NCI-H1092 (cell line): ENCODE measurements at regions not wholly inside any gene's neighbourhood (a gene's known extent, or its start where the extent isn't known, plus 50 kb on each side); places are given as distances from the start of the nearest gene placed in this dataset.

Experiments
- DNase-seq: peaks from one replicate; lab custom pipeline; 2025; lab: John Stamatoyannopoulos, UW

DNA sequence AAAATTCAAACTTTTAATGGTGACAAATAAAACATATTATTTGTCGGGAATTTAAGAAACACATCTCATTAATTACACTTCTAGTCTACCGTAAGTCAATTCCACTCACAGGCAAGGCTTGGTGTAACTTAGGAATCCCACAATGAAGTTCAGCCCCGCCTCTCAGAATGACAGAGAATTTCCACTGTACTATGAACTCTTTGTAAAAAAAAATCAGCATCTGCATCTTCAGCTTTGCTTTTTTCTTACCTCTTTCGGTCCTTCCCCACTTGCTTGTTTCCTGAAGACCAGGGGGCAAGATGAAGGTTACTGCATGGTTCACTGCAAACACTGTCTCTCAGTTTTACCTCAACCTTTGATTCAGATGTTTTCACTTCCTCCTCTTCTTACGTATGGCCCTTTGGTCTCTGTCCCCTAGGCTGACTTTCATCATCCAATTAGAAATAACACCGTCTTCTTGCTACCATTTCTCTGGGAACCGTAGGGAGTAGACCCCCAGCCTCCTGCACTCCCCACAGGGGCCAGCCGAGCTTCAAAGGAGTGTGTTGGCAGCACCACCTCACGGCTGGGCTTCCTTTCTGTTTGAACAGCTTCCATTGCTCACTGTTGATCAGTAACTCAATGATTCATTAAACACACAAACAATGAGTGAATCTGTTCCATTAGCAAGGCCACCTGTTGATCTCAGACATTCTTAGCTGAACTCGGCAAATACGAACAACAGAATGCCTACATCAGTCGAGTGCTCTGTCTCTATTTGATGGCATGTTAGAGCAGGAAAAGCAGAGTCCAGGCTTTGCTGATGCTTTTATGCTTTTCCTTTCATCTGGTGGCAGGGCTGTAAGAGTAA is 343.0 kb downstream of the BMP4 start:
- DNase-seq = peak; percentile 72

DNA sequence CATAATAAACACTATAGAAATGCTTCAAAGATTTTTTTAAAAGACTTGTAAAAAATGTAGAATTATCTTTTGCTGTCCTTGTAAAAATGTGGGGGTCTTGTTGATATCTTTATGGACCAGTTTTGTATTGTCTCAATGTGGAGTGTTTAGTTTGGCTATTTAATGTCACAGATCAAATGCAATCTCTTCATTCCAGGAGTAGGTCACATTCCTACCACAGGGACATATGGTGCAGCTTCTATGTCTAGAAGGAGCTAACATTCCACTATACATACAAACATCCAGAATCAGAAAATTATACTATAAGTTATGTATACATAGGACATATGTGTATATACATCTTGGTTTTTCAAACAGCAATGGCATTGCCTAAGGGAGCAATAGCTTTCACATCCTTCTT is 345.7 kb downstream of the BMP4 start:
- no peak for DNase-seq

DNA sequence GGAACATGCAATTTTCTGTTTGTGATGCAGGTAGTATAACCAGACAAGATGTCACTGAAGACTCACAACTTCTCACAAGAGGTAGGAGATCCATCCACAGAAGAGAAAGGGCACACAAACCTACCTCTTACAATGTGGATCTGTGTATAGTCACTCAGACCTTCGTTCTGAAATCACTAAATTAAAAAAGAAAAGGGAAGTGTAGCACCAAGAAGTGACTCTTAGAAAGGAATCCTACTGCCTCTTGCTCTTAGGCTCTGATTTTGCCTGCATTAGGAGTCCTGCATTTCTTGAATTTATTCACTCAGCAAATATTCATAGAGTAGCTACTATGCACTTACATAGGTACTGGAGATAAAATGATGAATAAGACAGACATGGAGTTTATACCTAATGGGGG is 347.6 kb downstream of the BMP4 start:
- no peak for DNase-seq

DNA sequence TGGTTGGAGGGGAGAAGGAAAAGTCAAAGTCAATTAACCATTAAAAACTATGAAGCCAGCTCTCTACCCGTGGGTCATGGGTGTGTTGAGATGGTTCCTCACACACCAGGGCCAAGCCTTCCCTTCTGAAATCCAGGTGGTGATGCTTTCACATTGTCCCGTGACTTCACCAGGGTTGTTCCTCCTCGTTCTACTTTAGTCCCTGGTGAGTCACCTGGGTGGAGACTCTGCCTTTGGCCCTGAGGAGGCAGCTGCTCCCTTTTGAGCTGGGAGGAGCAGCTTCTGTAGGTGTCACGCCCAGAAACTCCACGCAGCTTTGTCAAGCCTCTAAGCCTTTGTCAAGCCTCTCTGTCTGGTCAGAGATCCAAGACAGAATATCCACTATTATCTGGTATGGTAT is 348.3 kb downstream of the BMP4 start:
- DNase-seq = no peak

DNA sequence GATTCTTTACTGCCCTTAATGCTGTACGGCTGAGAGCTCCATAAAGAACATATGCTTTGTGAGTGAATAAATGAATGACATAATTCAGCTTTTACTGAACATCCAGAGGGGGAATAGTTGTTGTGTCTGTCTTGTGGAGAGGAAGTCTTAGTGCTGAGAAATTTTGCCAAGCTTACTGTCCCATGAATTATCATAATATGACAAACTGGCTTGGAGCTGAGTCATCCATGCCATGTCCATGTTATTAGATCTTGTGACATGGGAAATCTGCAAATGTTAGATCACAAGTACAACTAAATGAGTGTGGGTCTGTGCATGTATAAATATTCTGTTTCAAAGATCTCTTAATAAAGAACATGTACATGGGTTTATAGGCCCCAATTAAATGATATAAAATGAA is 350.4 kb downstream of the BMP4 start:
- no peak for DNase-seq

DNA sequence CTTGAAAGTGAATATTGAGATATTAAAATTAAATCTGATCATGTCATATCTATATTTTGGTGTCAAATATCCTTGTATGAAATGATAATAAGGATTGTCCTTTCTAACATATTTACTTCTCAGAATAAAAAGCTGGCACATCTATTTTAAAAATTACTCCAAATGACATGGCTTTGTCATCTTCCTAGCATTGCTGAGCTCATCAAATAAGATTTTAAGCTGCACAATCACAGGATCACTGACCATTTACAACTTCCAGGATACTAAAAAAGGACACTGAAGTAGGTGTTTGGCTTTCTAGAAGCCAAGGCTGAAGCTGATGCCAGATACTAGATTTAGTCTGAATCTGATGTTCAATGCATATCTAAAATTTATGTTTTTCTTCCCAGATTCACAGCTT is 351.1 kb downstream of the BMP4 start:
- DNase-seq = no peak

DNA sequence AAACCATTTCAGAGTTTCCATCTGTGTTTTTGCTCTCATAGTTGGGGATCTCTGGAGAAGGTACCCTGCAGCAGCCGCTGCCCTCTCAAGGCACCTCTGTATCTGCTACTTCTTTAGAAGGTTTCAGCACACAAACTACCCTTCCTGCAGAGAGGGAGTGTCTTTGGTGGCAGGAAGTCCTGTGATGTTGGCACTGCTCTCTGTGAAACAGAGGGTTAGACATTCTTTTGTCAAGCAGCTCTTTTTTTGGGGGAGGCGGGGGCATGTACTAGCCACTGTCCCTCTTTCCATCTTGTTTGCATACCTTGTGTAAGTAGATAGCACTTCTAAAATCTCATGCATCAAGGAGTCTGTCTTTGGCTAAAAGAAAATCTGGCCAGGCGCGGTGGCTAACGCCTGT is 352.6 kb downstream of the BMP4 start:
- no peak for DNase-seq

DNA sequence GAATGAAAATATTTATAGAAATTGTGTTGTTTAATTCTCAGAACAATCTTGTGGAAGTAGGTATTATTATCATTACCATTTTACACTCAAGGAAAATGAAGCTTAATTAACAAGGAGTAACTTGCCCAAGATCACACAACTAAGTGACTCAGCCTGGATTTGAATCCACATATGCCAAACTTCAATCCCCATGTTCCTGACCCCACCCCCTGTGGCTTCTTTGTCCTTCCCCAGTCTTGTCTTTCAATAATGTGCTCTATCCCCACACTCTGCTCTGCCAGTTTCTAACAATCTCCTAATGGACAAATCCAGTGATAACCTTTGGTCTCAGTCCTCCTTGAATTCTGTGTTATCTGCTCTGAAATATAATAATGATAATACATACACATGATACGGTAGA is 355.2 kb downstream of the BMP4 start:
- DNase-seq = no peak

DNA sequence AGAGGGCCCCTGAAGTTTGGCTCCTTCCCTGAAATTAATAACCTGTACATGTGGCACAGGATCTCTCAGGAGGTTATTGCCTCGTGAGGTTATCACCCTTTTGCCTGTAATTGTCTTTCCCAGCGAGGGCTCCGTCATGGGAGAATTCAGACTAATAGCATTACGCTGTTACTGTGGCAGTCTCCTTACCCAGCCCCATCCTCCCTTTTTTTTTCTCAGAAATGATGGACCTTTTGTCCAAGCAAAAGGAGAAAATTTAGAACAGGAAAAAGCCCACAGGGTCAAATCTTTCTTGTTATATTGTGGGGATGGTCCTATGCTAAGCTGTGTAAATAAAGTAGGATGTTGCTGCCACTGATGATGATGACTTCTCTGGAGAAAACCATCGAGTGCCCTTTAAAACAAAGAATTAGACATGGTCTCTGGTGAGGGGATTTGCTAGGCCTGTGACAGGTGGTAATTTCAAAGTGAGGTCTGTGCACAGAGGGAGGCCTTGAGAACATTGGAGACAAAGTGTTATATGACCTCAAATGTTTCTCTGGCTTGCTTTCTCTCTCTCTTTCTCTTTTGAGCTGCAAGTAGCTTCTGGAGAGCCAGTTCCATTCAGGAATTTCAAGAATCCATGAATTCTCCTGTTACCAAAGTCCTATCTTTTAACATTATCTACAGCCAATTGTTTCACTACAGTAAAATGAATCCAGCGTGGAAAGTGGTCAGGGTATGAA is 357.2 kb downstream of the BMP4 start:
- DNase-seq = no peak

DNA sequence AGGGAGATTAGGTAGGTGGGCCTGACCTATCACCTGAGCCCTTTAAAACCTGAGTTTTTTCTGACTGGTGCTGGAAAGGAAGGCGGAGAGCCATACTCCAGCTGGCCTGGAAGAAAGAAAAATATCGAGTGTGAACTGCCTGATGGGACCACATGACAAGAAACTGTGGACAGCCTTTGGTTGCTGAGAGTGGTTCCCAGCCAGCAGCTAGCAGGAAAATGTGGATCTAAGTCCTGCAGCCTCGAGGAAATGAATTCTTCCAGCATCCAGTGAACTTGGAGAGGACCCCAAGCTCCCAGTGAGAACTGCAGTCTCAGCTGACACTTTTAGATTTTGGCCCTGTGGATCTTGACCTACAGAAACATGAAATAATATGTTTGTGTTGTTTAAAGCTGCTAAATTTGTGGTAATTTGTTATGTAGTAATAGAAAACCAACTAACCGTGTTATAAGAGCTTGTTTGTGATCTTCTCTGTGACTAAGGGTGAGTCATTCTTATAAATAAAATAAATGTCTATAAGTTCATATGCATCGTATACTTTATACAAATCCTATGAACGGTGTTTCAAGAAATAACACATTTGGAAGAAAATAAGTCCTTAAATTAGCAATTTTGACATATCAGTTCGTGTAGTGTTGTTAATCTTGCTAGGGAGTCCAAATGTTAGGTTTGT is 359.6 kb downstream of the BMP4 start:
- DNase-seq = no peak

DNA sequence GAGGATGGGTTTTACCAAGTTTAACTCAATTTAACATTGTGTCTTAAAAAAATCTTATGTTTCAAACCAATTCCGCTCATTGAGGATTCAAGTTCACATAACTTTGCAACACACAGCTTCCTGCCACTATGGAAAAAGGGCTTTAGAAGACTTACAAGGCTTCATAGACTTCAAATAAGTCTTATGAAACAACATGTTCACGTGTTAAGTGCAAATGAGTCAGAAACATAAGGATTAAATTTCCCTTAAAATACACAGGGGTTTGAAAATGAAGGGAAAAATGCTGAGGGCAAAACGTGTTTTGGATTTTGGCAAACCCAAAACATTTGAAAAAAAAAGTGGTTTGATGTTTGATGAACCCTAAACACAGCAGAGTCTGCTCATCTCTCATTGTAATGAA is 364.8 kb downstream of the BMP4 start:
- DNase-seq = no peak

DNA sequence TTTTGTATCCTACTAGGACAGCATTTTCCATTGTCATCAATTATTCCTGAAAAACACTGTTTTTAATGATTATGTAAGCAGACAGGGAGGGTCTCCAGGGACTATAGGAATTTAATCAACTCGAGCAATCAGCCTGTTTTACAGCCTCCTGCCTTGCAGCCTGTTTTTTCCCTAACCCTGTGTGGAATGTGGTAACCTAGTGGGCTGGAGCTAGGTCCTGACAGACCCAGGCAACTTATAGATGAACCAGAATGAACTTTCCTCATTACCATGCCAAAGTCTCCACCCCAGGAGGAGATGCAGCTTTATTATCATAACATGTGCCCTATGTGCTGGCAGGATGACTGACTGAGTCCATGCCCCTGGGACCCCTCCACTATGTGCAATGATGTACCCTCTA is 375.1 kb downstream of the BMP4 start:
- DNase-seq = no peak

DNA sequence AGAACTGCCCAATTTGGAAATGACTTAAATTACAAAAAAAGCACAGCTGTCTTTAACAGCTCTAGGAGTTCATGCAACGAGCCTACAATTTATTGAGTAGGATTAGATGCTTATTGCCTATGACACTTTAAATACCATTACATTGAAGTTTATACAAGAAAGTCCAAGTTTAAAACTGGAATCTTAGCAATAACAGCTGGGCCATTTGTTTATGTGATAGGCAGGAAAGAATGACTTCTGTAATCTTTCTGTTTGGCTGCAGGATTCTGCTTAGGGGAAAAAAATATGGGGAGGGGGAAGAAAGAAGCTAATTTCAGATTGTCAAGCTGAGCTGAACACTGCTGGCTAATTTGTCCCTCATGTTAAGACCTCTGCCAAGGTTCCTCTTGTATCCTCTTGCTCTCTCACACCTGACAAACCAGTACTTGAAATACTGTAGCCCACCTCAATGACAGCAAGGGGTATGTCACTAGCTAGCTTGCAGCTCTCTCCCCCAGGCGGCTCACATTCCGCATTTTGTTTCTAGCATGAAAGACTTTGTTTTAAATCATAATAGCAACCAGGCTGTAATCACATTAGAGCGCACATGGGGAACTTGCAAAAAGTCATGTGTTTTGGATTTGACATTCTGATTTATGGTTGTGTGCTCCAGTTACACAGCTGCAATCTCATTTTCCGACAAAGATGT is 384.8 kb downstream of the BMP4 start:
- DNase-seq = no peak

DNA sequence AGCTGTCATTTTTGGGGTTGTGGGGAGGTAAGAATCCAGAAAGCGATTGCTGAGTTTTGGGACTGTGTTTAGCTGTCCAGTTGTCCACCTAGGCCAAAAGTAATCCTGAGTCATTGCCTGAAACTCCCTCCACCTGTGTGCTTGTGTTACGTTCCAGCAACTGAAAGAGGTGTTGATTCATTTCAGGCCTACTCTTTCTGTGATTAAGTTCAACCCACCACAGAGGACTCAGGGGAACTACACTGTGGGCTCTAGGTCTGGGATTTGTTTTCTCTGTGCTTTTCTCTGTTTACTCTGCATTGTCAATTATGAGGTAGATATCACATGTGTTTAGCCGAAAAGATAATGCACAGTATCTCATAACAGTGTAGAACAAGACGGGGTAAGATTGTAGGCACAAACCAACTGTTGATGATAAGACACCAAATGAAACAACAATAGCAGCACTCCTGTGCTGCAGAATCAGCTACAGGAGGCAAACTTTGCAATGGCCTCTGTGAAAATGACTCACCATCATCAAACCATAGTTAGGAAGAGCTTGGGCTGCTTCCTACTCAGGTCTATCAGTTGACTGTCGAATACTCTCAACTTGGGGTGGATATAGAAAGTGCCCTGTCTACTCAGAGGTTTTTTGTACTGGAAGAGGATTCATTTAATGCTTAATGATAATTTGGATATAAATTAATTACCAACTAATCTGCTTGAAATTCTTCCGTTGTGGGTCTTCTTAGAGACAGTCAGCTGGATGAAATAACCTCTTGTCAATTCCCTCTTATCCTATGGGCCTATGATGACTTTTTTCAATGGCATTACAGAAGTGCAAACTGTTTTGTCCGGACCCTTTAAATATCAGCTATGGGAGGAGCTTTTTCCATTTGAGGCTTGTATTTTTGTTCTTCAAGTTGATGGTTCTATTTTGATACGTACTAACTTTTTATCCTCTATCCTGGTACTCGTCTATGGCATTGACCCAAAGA is 385.9 kb downstream of the BMP4 start:
- no peak for DNase-seq

DNA sequence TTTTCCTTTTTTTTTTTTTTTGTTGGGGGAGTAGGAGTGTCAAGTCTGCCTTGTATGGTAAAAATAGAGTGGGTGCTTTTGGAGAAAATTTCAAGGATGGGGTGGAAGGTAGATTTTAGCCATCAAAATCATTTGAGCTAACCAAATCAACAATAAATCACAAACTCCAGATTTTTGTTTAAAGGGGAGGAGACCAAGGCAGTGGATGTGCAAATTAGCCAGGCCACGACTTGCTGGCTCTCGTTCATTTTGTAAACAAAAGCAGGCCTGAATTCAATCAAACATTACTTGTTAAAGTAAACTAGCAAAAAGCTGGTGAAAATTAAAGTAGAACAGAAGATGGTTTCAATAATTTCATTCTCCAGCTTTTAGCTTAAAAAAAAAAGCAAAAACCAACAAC is 387.2 kb downstream of the BMP4 start:
- DNase-seq = no peak

DNA sequence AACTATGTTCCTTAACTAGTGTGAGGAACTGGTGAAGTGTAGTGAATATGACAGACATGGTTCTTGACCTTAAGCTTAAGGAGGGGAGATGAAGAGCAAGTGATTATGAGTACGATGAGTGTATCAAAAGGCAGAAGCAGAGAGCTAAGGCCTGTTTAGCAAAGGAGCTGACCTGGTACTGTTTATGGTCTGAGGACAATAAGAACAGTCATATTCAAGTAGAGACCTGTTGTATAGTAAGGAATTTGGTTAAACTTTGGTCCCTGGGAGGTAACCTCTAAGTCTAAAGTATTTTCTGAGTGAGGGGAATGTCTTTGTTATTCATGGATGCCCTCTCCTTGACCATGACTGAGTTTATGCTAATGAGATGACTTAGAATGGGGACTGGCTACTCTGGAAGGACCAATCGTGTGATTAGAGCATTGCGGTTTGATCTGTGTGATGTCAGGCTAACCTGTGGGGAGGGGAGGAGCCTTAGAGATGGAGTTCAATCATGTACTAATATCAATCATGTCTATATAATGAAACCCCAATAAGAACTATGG is 389.3 kb downstream of the BMP4 start:
- DNase-seq = no peak

DNA sequence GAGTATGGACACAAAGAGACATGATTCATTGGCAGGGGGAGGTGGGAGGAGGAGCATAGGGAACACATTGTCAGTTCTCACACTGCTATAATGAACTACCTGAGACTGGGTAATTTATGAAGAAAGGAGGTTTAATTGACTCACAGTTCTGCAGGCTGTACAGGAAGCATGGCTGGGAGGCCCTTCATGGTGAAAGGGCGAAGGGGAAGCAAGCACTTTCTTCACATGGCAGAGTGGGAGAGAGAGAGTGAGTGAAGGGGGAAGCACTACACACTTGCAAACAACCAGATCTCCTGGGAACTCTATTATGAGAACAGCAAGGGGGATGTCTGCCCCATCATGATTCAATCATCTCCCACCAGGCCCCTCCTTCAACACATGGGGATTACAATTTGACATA is 391.8 kb downstream of the BMP4 start:
- DNase-seq = no peak

DNA sequence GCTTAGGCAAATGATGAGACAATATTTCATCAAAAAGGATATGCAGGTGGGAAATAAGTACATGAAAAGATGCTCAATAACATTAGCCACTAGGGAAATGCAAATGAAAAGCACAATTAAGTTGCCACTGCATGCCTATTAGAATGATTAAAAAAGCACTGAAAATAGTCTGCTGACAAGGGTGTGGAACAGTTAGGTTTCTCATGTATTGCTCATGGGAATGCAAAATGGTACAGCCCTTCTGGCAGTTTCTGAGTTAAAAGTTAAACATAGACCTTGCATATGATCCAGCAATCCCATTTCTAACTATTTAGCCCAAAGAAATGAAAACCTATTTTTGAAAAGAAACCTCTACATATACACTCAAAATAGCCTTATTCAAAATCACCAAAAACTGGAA is 393.0 kb downstream of the BMP4 start:
- DNase-seq = no peak

DNA sequence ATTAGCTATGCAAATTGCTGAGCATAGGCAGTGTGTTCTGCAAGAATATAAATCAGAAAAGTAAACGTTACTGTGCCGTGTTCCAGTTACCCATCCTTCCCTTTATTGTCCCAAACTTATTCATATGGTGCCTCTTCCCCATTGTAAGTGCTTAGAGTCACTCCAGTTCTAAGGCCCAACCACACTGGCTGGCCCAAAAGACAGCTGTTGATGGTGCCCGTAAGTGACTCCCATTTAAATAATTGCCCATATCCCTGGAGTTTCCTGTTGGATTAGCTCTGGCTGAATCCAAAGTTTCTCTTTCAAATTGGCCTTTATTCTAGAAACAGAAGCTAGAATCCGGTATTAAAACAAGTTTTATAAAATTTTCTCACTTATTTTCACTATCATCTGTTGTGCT is 400.1 kb upstream of the DDHD1 start:
- DNase-seq = no peak

DNA sequence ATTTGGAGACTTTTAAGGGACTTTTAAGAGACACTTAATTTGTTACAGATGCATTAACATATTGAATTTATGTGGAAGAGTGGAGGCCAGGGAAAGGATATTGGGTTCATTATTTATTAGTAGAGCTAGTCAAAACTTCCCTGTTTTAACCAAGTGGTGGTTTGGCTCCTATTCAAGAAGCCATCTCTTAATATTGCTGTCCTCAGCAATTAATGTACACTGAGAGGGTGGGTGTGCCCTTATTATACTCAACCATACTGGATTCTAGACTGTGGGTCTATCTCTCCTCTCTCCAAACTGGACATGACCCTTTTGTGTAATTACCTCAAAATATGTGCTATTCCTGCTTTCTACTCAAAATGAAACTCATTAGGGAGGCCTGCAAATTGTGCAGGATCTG is 398.7 kb upstream of the DDHD1 start:
- no peak for DNase-seq

DNA sequence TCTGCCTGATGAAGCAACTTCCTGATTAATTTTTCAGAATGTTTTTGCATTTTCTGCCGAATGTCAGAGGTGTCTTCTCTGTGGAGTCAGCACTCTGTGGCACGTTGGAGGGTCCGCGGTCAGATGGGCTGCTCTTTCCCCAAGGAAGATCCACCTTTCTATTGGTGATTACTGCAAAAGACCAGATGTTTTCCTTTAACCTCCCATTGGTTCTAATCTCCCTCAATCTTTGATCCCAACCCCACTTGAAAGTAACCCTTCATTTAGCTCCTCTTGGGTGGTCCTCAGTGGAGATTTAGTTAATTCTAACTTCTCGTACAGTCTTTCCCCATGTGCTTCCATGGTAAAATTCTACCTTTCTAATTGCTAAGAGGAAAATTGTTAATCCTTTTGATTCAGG is 397.7 kb upstream of the DDHD1 start:
- no peak for DNase-seq
